HG03039 (cell line): ENCODE measurements at regions not wholly inside any gene's neighbourhood (a gene's known extent, or its start where the extent isn't known, plus 50 kb on each side); places are given as distances from the start of the nearest gene placed in this dataset.

ENCODE experiments used
- ATAC-seq: cut with Tn5 transposase; IDR thresholded peaks from one replicate; pipeline ENCODE4 v1.9.1; 2021; ENCODE audit warnings: mild to moderate bottlenecking, moderate library complexity; ENCODE audit not compliant: unreplicated experiment

DNA sequence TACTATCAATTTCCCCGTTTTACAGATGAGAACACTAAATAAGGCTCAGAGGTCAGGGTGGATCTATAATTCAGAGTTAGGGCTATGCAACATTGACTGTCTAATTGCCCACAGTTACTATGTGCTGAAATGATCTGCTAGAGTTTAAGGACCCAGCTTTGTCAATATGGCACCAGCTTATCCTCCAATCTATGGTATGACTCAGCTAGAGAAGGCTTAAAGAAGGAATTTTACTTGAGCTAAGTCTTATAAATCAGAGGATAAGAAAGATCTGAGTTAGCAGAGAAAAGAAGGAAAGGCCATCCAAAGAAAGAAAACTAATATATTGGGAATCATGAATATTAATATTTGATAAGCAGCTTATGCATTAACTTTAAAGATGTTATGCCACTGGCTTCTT lies 78.1 kb downstream of the ASB9 start:
- ATAC-seq, result no peak

GRCh38 chrX:15188039-15188438 lies 81.8 kb downstream of the ASB9 start:
- no peak for ATAC-seq

GRCh38 chrX:15177316-15177715 lies 92.6 kb downstream of the ASB9 start:
- ATAC-seq, result no peak

- ATAC-seq, result no peak
Observed at GRCh38 chrX:15173411-15173810, 96.5 kb downstream of the ASB9 start.

- no peak for ATAC-seq
Observed at GRCh38 chrX:15170927-15171326, 99.0 kb downstream of the ASB9 start.

- ATAC-seq, result no peak
Observed at GRCh38 chrX:15167826-15168225, 102.1 kb downstream of the ASB9 start.

DNA sequence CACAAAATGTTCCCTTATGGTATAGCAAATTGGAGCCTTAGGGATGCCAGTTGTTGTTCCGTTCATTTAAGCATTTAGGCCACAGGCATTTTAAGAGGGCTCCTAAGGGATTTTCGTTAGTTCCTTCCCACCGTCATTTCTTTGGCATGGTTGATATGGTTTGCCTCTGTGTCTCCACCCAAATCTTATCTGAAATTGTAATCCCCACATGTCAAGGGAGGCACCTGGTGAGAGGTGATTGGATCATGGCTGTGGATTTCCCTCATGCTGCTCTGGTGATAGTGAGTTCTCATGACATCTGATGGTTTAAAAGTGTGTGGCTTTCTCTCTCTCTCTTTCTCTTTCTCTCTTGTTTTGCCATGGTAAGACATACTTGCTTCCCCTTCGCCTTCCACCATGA lies 104.1 kb downstream of the ASB9 start:
- no peak for ATAC-seq

GRCh38 chrX:15163131-15163530 lies 106.8 kb downstream of the ASB9 start:
- ATAC-seq, result no peak

GRCh38 chrX:15160558-15161095 lies 109.3 kb downstream of the ASB9 start:
- ATAC-seq, result no peak

- peak; percentile 60 for ATAC-seq
Observed at GRCh38 chrX:15158736-15159406, 111.0 kb downstream of the ASB9 start.

DNA sequence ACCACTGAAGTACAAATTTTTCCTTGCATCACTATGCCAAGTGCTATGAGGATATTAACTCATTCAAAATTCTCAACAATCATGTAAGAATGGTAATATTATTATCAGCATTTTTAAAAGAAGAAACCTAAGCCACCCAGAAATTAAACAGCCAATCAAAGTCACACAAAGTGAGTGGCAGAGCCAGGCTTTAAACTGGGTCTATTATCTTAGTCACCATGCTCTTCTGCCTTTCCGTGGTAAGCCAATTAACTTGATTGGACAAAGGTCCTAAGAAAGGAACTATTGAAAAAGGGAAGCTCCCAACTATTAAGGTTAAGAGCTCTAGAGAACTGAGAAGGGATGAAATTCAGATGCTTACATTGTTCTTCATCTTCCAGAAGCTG lies 111.5 kb downstream of the ASB9 start:
- ATAC-seq, result no peak

GRCh38 chrX:15157624-15158023 lies 112.3 kb downstream of the ASB9 start:
- ATAC-seq, result no peak

GRCh38 chrX:15151267-15152186 lies 118.4 kb downstream of the ASB9 start:
- peak; percentile 65 for ATAC-seq

GRCh38 chrX:15150586-15150985 lies 119.3 kb downstream of the ASB9 start:
- no peak for ATAC-seq

GRCh38 chrX:15146515-15146914 lies 123.4 kb downstream of the ASB9 start:
- ATAC-seq, result no peak

DNA sequence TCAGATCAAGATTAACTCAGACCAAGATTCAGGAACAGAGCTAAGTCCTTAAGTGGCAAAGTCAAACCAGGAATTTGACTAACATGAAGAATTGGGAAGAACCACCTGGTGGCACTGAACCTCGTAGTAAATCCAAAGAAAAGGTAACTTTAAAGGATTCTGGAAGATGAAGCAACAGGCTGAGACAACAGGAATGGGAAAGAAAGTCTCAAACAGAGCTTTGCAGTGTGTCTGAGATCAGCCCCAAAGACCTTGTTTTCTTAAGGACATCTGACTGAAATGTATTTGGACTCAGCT lies 126.1 kb downstream of the ASB9 start:
- ATAC-seq, result no peak

DNA sequence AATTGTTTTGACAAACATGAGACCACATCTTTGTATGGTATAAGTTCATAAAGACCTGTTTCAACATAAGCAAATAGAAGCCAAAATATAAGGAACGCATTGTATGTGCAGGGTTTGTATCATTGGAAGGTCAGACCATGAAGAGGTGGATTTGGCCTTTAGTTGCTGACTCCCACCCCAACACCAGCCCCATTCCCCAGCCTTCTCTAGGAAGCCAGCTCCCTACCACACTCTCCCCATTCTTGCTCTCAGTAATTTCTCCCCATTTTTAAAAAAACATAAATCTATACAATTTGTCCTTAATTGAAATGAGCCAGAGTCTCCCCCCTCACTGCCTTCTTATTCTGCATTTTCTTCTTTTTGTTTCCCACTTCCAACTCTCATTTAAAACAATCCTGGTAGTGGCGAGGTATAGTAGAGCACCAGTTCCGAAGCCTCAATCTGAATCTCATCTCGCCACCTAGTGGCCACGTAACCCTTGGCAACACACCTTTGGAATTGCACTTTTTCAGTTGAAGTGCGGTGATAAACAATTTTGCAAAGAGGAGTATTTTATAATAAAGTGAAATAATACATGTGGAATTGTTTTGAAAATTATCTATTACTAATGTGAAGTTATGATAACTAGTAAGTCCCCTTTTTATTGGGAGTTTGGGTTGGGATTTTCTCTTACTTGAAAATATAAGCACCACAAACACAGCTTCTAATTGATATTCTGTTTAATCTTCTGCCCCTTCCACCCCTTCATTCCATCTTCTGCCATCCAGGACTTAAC lies 126.6 kb downstream of the ASB9 start:
- no peak for ATAC-seq

GRCh38 chrX:15142084-15142715 lies 127.7 kb downstream of the ASB9 start:
- ATAC-seq, result no peak

GRCh38 chrX:15136795-15137194 lies 133.1 kb downstream of the ASB9 start:
- ATAC-seq, result no peak

- ATAC-seq, result no peak
Observed at GRCh38 chrX:15129412-15129811, 140.5 kb downstream of the ASB9 start.

DNA sequence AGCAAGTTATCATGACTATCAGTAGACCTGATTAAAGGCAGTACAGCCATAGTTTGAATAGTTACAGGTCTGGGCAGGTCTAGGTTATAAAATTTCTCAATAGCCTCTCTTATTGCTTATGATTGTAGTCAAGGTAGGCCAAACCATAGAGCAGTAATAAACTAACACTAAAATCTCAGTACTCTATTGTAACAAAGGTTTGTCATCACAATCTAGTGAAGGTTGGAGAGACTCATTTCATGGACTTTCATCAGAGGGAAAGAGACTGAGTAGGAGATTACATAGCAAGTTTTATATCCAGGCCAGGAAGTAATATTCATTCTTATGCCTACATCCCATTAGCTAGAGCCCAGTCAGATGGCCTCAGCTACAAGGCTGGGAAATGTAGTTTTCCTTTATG lies 141.0 kb downstream of the ASB9 start:
- ATAC-seq, result no peak
